ENCODE measurements at regions not wholly inside any gene's neighbourhood (a gene's known extent, or its start where the extent isn't known, plus 50 kb on each side); places are given as distances from the start of the nearest gene placed in this dataset.

DNA sequence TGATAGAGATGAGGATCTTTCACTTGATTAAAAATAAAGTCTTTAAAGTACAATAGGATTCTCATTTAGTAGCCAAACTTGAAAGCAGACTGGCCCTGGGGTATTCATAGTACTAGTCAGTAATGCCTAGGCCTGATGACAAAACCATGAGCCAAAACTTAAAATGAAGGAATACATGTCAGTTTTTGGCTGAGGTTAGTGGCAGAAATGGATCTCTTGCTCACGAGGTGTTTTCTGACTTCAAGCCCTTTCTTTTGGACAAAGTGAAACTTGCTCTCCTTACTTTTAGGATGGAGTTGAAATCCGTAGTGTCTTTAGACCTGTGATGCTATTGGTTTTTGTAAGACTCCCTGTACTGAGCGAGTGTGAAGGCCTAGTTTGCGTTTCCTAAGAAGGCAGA lies 157.7 kb downstream of the CCNG2 start:
- in situ Hi-C loops (cut with HindIII; ENCODE audit: low sequenced_read_pairs), result no loop called here
- H3K4me3 ChIP-seq (ENCODE audit: low read depth, low read length), result no peak overlapping the region
- DNase-seq (ENCODE audit: low read depth, low spot score), result no peak
- TF ChIP-seq, protein P1, sequence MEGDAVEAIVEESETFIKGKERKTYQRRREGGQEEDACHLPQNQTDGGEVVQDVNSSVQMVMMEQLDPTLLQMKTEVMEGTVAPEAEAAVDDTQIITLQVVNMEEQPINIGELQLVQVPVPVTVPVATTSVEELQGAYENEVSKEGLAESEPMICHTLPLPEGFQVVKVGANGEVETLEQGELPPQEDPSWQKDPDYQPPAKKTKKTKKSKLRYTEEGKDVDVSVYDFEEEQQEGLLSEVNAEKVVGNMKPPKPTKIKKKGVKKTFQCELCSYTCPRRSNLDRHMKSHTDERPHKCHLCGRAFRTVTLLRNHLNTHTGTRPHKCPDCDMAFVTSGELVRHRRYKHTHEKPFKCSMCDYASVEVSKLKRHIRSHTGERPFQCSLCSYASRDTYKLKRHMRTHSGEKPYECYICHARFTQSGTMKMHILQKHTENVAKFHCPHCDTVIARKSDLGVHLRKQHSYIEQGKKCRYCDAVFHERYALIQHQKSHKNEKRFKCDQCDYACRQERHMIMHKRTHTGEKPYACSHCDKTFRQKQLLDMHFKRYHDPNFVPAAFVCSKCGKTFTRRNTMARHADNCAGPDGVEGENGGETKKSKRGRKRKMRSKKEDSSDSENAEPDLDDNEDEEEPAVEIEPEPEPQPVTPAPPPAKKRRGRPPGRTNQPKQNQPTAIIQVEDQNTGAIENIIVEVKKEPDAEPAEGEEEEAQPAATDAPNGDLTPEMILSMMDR (IDR thresholded peaks at IDR 0.05; ENCODE audit: low read depth, low read length), result no peak

DNA sequence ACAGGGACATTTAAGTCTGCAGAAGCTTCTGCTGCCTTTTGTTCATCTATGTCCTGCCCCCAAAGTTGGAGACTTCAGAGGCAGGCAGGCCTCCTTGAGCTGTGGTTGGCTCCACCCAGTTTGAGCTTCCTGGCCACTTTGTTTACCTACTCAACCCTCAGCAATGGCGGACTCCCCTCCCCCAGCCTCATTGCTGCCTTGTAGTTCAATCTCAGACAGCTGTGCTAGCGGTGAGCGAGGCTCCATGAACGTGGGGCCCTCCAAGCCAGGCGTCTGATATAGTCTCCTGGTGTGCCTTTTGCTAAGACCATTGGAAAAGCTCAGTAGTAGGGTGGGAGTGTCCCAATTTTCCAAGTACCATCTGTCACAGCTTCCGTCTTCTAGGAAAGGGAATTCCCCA lies 170.1 kb downstream of the CCNG2 start:
- in situ Hi-C loops (cut with HindIII; ENCODE audit: low sequenced_read_pairs), result no loop called here

GRCh38 chr4:77332696-77333270 lies 175.8 kb downstream of the CCNG2 start:
- no peak for DNase-seq (ENCODE audit: low read depth, low spot score)
- no peak overlapping the region for H3K4me3 ChIP-seq (ENCODE audit: low read depth, low read length)
- in situ Hi-C loops (cut with HindIII; ENCODE audit: low sequenced_read_pairs), result no loop called here
- TF ChIP-seq, protein P1 (IDR thresholded peaks at IDR 0.05; ENCODE audit: low read depth, low read length), result no peak

More for the DNA sequence above, 170.1 kb downstream of the CCNG2 start:
- no peak for DNase-seq (ENCODE audit: low read depth, low spot score)
- H3K4me3 ChIP-seq (ENCODE audit: low read depth, low read length), result no peak overlapping the region
- TF ChIP-seq, protein P1 (IDR thresholded peaks at IDR 0.05; ENCODE audit: low read depth, low read length), result no peak

DNA sequence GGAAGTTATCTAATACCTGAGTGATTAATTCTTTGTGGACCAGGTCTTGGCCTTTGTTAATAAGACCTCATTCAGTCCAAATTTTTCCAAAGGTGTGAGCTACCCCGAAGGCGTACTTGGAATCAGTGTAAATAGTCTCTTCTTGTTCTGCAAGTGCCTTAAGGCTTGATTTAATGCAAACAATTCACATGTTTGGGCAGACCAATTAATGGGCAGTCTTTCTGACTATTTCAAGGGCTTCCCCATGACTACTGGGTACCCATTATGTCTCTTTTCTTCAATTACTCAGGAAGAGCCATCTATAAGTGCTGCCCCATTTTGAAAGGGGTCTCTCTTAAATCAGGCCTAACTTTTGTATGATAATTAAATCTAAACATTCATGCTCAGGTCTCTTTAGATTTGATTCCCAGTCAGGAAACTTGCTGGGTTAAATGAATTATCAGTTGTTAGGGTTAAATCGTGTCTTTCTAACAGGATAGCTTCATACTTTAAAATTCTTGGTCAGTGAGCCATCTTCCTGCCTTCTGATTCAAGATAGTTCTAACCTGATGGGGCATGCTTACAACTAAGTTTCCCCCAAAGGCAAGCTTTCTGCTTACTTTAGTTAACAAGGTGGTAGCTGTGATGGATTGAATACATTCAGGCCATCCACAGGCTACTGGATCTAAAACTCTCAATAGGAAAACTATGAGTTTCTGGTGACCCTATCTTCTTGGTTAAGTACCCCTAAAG lies 179.6 kb downstream of the CCNG2 start:
- in situ Hi-C loops (cut with HindIII; ENCODE audit: low sequenced_read_pairs), result no loop called here
- TF ChIP-seq, protein P1 (IDR thresholded peaks at IDR 0.05; ENCODE audit: low read depth, low read length), result no peak
- no peak overlapping the region for H3K4me3 ChIP-seq (ENCODE audit: low read depth, low read length)
- no peak for DNase-seq (ENCODE audit: low read depth, low spot score)

- no peak overlapping the region for H3K4me3 ChIP-seq (ENCODE audit: low read depth, low read length)
- TF ChIP-seq, protein P1 (IDR thresholded peaks at IDR 0.05; ENCODE audit: low read depth, low read length), result no peak
- DNase-seq (ENCODE audit: low read depth, low spot score), result no peak
- in situ Hi-C loops (cut with HindIII; ENCODE audit: low sequenced_read_pairs), result no loop called here
These were observed 185.3 kb downstream of the CCNG2 start for GRCh38 chr4:77342170-77342810.

GRCh38 chr4:77344001-77344400 lies 187.0 kb downstream of the CCNG2 start:
- DNase-seq (ENCODE audit: low read depth, low spot score), result no peak
- H3K4me3 ChIP-seq (ENCODE audit: low read depth, low read length), result no peak overlapping the region
- in situ Hi-C loops (cut with HindIII; ENCODE audit: low sequenced_read_pairs), result no loop called here

More at GRCh38 chr4:77344001-77344400, 187.0 kb downstream of the CCNG2 start:
- TF ChIP-seq, protein P1 (IDR thresholded peaks at IDR 0.05; ENCODE audit: low read depth, low read length), result no peak
